C1 segment of cervical spinal cord (tissue), 14 donors: ENCODE measurements at regions not wholly inside any gene's neighbourhood (a gene's known extent, or its start where the extent isn't known, plus 50 kb on each side); places are given as distances from the start of the nearest gene placed in this dataset.

Experiments used
- DNase-seq, 14 donors: peaks; one replicate each; lab custom pipeline; 2025; lab: John Stamatoyannopoulos, UW

DNA sequence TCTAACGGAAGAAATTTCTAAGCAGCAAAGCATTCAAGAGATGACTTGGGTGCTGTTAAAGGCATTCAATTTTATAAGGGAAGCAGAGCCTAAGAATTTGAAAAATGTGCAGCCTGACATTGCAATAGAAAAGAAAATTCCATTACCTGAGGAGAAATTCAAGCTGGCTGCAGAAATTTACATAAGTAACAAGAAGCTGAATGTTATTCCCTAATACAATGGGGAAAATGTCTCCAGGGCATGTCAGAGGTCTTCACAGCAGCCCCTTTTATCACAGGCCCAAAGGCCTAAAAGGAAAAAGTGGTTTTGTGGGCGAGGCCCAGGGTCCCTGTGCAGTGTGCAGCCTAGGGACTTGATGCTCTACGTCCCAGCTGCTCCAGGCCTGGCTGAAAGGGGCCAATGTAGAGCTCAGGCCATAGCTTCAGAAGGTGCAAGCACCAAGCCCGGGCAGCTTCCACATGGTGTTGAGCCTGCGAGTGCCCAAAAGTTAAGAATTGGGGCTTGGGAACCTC, 306.7 kb downstream of the RDH14 start:
- DNase-seq, result no peak

DNA sequence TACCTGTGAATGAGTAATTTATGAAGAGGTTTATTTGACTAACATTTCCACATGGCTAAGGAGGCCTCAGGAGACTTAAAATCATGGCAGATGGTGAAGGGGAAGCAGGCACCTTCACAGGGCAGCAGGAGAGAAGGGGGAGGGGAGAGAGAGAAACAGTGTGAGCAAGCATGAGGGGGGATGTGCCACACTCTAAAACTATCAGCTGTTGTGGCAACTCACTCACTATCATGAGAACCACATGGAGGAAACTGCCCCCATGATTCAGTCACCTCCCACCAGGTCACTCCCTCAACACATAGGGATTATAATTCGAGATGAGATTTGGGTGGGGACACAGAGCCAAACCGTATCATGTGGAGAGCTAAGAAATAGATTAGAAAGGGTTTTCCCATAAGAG, 309.0 kb downstream of the RDH14 start:
- no peak for DNase-seq

DNA sequence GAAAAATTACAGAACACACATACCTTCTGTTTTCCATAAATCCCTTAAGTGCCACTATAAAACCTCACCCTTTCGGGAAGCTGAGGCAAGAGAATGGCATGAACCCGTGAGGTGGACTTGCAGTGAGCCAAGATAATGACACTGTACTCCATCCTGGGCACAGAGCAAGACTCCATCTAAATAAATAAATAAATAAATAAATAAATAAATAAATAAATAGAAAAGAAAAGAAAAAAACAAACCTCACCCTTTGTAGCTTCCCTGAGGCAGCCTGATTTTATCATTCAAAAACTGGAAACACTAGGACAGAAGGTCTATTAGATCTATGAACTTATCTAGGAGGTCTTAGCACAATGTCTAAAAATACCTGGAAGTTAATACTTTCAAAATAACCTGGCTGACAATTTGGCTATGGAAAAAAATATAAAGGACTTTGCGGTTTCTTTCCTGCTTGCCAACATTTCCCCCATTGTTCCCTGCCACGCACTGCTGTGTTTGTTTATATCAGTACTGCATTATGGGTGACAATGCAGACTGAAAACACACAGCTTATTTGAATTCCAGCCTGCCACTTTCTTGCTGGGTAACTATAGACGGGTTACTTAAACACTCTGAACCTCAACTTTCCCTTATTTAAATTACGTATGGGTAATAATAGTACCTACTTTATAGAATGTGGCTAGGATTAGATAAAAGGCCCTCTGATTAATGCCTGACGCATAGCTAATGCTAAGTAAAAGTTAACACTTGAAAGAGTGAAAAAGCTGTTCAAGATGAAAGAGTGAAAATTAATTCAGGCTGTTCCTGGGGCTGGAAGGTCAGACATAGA, 313.0 kb downstream of the RDH14 start:
- no peak for DNase-seq

DNA sequence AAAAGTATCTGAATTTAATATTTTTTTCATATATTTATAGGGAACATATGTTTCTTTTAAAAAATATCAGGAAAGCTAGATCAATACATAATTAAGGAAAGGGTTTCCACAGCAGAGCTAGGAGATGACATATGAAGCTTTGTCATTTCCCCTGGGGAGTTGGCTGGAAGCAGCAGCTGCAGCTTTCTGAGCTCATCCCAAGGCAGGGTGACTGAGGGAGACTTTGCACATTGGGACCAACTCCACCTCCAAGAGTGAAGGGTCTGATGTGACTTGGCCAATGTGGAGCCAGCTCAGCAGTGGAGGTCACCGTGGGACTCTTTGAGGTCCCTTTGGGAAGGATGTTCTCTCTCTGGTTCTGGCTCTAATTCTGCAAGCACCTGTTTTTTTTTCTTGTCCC, 315.1 kb downstream of the RDH14 start:
- no peak for DNase-seq

DNA sequence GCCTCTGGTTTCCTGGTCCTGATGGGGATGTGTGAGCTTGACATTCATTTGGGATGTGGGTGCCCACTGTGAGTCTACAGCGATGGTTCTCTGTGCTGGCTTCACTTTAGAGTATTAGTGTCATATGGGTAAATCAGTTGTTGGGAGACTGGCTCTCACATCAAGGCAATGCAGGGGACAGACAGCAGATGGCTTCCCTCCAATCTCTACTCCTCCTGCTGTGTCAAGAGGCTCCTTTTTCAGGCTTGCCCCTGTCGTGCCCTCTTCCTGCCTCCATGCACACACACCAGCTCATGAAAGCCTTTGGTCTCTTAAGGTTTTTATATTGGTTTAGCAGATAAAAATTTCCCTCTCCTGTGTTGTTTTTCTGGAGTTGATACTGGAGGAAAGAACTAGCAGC, 315.6 kb downstream of the RDH14 start:
- DNase-seq, result no peak

DNA sequence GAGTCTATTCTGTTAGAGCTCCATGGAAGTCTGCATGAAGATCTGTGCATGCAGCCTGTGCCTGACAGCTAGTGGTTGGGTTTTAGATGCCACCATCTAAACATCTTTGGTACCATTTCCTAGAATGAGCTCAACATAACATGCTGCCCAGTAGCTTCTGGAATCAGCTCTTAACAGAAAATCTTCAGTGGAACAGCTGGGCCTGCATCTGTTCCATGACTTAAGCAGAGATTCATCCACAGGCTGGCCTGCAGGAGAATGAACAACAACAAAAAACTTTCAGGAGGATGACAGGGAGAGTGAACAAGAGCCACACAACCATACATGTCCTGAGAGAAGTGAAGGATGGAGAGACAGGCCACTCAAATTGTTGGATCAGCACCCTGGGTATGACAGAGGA, 316.6 kb downstream of the RDH14 start:
- no peak for DNase-seq

DNA sequence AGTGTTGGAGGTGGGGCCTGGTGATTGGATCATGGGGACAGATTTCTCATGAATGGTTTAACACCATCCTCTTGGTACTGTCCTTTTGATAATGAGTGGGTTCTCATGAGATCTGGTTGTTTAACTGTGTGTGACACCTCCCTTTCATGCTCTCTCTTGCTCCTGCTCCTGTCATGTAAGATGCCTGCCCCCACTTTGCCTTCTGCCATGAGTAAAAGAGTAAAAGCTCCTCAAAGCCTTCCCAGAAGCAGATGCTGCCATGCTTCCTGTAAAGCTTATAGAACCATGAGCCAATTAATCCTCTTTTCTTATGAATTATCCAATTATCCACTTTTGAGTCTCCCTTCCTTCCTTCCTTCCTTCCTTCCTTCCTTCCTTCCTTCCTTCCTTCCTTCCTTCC, 317.7 kb downstream of the RDH14 start:
- no peak for DNase-seq

DNA sequence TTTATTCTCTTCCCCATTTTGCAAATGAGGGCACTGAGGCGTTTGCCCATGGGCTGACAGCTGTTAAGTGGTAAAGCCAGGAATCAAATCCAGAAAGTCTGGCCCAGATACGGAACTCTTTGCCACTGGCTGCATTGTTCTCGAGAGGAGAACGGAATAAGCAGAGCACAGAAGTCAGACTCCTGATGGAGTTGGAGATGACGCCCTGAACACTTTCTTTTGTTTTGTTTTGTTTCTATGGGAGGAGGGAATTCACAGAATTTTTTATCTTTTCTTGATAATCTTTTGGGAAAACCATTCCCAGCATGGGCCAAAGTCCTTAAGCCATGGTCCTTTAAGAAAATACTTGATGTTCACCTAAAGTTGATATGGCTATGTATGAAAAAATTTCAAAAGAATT, 322.2 kb downstream of the RDH14 start:
- DNase-seq, result no peak

DNA sequence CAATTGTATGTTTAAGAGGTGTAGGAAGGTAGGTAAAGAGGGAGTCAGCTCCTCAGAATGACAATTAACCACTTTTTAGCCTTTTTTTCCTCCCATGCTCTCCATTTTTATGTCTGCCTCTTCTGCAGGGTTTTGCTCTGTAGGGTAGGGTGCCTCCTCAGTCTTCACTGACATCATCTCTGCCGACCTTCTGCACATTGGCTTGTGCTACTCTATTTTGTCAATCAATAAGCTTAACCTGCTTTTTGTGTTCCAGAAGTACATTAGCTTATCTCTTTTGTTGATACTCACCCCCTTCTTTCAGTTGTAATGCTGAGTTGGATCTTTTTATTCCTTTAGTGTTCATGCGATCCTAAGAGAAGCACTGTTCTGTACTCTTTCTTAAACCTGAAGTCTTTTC, 323.2 kb downstream of the RDH14 start:
- DNase-seq, result no peak

DNA sequence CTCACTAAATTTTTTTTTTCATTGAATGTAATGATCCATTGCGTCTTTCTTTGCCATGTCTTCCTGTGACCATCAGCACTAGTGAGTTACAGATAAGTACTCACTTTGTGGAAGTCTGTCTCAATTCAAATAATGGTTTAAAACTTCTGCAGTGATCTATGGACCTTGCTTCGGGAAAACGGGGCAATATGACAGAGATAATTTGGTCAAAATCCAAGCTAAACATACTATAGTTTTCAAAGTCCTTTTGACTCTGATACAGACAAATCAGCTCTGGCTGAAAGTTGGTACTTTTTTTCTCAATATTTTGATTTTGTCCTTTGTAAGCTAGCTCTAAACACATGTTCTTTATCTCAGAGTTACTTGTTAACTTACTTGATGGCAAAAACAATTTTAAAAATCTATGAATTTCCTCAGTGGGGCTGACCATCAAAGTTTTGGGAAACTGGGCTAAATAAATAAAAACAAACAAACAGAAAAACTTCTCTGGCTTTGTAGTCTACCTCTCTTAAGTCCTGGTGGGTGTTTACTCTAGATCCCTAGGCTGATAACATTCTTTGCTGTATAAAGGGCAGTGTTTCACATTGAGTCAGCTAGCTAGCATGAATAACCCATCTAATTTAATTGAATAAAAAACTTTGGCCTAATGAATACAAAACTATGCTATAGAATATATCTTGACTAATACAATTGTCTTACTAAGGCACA, 327.6 kb downstream of the RDH14 start:
- no peak for DNase-seq

DNA sequence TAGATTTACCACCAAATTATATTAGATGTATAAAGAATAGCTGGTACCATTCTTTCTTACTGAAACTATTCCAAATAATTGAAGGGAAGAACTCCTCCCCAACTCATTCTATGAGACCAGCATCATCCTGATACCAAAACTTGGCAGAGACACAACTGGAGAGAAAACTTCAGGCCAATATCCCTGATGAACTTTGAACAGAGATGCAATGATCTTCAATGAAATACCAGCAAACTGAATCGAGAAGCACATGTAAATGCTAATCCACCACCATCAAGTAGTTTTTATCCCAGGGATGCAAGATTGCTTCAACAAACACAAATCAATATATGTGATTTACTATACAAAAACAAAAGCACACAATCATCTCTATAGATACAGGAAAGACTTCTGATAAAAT, 329.8 kb downstream of the RDH14 start:
- no peak for DNase-seq

DNA sequence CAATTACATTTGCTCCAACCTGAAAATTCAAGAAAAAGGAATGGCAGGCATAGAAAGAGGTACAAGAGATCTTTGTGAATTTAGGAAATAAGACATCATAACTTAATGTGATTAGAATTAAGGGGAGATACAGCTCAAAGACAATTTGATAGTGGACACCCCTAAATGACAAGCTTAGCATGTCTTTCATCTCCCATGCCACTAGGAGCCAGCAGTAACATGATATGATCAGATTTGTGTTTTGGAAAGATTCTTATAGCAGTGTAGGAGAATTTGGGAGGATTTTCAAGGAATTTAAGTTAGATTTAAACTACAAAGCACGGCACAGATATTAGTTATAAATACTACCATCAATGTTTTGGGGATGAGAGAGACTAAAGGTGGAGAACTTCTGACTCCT, 340.8 kb downstream of the RDH14 start:
- DNase-seq, result no peak

DNA sequence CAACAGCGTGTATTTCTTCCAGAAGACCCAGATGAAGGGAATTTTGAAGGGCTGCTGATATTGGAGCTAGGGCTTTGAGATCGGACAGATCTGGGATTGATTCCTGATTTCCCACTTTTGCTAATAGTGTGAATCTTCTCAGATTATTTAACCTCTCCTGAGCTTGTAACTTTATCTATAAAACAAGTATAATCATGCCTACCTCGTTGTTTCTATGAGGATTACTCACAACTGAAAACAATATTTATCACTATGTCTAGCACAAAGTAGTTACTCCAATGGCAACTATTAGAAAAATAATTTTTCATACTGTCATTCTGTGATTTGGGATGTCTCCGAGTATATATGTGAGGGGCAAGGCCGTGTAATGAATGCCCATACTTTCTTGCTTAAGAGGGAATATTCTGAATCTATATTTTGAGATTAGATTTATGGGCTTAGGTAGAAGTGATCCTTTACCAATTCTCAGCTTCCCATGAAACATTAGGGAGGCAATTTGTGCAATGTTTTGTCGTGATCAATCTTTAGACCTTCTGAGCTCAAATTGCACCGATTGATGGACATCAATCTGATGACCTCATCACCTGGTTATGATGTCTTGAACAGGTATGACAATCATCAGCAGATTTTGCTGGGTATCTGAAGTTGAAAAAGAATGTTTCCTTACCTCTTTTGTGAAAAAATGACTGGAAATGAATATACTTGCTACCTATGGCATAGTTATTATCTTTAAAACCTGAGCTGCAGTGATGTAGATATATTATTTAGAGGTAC, 339.9 kb downstream of the KCNS3 start:
- DNase-seq, result no peak

DNA sequence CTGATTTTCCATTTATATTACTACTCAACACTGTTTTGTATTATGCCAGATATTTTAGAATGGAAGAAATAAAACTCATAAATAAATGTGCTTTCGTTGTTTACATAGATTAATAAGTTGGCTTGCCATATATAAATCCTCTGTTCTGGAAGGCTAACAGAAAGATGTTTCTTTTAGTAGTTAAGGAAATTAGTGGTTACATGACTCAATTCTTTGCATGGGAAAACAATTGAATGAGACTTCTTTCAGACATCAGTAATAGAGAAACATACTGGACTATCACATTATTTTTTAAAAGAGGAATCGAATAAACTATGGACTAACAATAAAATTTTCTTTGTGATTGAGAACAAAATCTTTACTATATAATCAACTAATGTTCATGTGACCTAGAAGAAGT, 336.5 kb downstream of the KCNS3 start:
- no peak for DNase-seq

DNA sequence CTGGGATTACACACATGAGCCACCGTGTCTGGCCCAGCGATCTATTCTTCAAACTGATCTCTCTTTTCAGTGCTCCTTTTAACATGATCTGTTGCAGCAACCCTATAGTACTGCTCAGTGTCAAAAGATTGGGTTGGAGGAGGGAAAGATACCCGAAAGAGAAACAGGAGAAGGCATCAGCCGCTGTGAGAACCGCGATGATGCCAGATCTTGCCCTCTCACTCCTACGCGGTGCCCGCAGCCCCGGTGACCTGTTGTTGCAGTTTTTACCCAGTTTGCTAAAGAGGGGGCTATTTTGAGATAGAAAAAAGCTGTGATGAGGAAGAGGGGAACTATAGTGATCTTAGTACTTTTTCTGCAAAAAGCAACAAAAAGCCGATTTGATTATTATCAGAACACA, 335.5 kb downstream of the KCNS3 start:
- DNase-seq, result no peak

DNA sequence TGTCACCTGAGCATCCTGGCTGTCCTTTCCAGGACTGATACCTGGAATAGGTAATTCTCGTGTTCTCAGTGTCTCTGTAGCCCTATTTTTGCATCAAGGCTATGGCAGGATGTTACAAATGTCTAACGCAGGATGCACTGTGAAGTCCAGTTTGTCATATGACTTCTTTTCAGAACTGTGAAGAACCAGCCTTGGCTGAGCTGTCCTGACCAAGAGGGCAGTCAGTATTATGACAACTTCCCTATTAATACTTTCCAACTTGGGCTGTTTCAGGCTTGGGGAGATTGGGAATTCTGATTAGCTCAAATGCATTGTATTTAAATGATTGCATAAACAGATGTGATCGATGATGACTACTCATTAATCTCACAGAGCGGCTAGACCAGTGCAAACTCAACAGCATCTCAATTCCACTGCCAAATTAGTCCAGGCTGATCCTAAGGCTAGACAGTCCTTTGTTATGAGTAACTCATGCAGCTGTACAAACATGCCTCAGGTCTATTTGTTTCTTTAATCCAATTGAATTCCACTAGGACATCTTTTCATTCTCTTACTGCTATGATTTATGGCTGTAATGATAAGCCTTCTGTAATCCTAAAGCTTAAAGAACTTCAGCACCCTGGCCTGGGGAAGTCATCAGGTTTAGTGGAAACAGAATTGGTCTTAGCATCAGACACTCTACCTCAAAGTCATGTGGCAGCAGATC, 331.6 kb downstream of the KCNS3 start:
- DNase-seq, result no peak

DNA sequence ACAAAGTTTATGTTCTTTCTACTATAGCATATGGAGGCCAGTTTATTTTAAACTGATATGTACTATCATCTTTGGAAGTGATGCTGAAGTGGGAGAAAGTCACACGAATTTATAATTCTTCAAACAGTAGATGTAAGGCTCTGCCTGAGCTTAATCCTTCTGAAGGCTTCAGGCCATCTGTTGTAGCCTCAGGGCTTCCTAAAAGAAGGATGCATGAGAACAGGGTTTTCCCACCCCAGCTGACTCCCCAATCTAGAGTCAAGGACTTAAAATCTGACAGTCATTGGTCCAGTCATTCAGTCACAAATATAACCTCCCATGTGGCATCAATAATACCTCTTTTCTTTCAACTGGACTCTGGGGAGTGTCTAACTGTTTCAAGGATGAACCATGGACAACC, 330.5 kb downstream of the KCNS3 start:
- DNase-seq, result no peak

DNA sequence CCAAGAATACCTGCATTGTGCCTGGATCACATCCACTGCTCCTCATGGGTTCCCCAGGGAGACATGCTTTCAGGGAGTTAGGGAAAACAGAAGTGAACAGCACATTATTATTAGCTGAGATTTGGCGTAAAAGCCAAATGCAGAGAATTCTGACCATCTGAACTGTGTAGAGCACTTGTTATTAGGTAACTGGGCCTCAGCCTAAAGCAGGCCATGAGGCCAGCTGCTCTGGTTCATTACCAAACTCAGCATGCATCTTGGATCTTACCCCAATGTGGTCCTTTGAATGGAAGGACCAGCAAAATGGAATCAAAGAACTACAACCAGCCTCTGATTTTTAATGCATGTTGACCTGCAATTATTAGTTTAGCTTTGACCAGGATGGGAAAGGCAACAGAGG, 322.3 kb downstream of the KCNS3 start:
- DNase-seq, result peak in 1 of 14 donors; percentile 76

DNA sequence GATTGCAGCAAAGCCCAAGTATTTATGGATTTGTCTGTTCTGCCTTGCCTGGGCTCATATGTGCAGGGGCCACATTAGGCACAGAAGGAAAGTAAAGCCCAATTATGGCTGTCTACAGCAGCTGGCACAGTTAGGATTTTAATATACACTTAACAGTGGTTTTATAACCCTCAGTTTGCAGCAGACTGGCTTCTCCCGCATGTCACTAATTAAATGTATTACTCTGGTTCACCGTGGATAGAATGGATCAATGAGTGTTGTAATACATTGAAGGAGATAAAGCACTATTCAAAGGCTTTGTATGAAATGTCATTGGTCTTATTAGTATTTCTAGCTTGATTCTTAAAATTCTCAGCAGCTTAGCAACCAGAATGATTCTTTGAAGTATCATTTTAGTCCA, 320.2 kb downstream of the KCNS3 start:
- DNase-seq, result no peak

DNA sequence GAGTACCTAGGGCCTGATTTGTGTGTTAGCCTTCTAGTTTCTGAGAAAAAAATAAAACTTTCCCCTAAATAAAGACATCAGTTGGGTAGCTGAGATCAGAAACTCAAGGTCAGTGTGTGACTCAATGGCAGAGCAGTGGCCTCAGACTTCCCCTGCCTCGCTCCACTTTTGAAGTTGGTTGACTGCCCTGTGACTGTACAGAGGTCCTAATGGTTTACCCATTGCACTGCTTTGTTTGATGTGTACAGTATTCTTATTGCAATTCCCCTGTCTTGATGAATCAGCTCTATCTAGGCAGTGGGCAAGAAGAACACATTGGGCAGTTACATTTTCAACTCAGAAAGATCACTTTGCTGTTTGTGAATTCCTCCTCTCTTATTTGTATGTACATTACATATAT, 315.7 kb downstream of the KCNS3 start:
- DNase-seq, result no peak

DNA sequence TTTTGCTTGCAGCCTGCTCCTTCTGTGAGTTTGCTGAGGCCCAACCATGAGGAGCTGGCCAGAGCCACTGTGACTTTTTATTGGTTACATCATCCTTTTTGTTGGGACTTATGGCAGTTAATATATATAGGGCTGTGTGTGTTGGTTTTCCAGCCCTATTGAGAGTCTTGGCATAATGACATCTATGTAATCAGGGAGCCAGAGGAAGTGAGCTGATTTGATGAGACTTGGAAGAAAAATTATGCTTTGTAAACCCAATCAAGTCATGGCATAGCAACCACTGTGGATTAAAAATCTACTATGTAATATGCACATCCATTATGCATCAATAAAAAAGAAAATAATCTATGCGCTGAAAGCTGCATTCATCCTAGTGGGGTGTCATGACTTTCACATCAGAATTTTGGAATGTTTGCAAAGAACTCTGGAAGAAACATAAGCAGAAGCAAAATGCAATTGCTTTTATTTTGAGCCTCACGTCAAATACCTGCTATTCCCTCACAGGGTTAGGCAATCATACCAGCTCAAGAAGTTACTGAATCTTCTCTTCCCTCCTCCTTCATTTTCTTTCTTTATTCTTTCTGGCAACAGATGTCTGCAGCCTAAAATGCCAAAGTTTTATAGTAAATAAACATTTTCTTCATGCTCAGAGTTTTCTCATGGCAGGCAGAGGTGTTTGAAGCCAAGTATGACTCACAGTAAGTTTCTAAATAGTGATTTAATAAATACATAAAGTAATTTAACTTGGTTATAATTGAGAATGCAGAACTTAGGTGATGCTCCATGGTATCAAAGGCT, 308.5 kb downstream of the KCNS3 start:
- DNase-seq, result no peak
